Head of caudate nucleus (tissue), 42 donors: ENCODE measurements at regions not wholly inside any gene's neighbourhood (a gene's known extent, or its start where the extent isn't known, plus 50 kb on each side); places are given as distances from the start of the nearest gene placed in this dataset.
"Not testable (repeated sequence)": the region's sequence is repeated elsewhere in the genome, so short reads cannot be mapped to it uniquely, and the experiment has no call there.

ENCODE experiments used
- DNase-seq, 42 donors: peaks; one replicate each; pipeline versions ENCODE4 v3.0.0 to v3.0.0-alpha.2; 2020 to 2021; ENCODE audit warnings: mixed read lengths in 7 of 42
- intact Hi-C: fragments of 100-400 bp; cut with DNase I; formaldehyde crosslinking; loops from one replicate; pipeline ENCODE4 v1.15.0; 2022

- intact Hi-C loops = no loop called here
- DNase-seq = no peak
Measured at GRCh38 chr5:96193946-96194345, 232.3 kb upstream of the ELL2 start.

GRCh38 chr5:96189987-96190386 is 228.3 kb upstream of the ELL2 start:
- intact Hi-C loops = no loop called here
- no peak for DNase-seq

- intact Hi-C loops = no loop called here
- no peak for DNase-seq
Measured at GRCh38 chr5:96189028-96189826, 227.6 kb upstream of the ELL2 start.

GRCh38 chr5:96187309-96188027 is 225.8 kb upstream of the ELL2 start:
- DNase-seq = no peak
- intact Hi-C loops = no loop called here

- DNase-seq, intact Hi-C loops: not testable (repeated sequence)
Measured at GRCh38 chr5:96184510-96184909, 222.9 kb upstream of the ELL2 start.

GRCh38 chr5:96180684-96181435 is 219.2 kb upstream of the ELL2 start:
- intact Hi-C loops = no loop called here
- DNase-seq = no peak

GRCh38 chr5:96177303-96177869 is 215.7 kb upstream of the ELL2 start:
- no peak for DNase-seq

GRCh38 chr5:96176022-96176421 is 214.4 kb upstream of the ELL2 start:
- intact Hi-C loops = no loop called here
- no peak for DNase-seq

More at GRCh38 chr5:96177303-96177869, 215.7 kb upstream of the ELL2 start:
- intact Hi-C loops = no loop called here

GRCh38 chr5:96175090-96175489 is 213.4 kb upstream of the ELL2 start:
- intact Hi-C loops = no loop called here
- DNase-seq = no peak

GRCh38 chr5:96173366-96173765 is 211.7 kb upstream of the ELL2 start:
- no peak for DNase-seq
- intact Hi-C loops = no loop called here

GRCh38 chr5:96172436-96172835 is 210.8 kb upstream of the ELL2 start:
- no peak for DNase-seq
- intact Hi-C loops = no loop called here

- DNase-seq, intact Hi-C loops: not testable (repeated sequence)
Measured at GRCh38 chr5:96171973-96172372, 210.3 kb upstream of the ELL2 start.

GRCh38 chr5:96170481-96171125 is 209.0 kb upstream of the ELL2 start:
- intact Hi-C loops, DNase-seq: not testable (repeated sequence)

GRCh38 chr5:96168833-96169232 is 207.2 kb upstream of the ELL2 start:
- DNase-seq, intact Hi-C loops: not testable (repeated sequence)

- no peak for DNase-seq
Measured at GRCh38 chr5:96159043-96159442, 197.4 kb upstream of the ELL2 start.

GRCh38 chr5:96157841-96158291 is 196.2 kb upstream of the ELL2 start:
- intact Hi-C loops = no loop called here
- no peak for DNase-seq

More at GRCh38 chr5:96159043-96159442, 197.4 kb upstream of the ELL2 start:
- intact Hi-C loops = no loop called here

GRCh38 chr5:96157077-96157780 is 195.6 kb upstream of the ELL2 start:
- intact Hi-C loops = no loop called here
- DNase-seq = no peak

- DNase-seq = no peak
- intact Hi-C loops = no loop called here
Measured at GRCh38 chr5:96155147-96155546, 193.5 kb upstream of the ELL2 start.
